Ovary (tissue), 7 donors: ENCODE measurements at regions not wholly inside any gene's neighbourhood (a gene's known extent, or its start where the extent isn't known, plus 50 kb on each side); places are given as distances from the start of the nearest gene placed in this dataset.

Experiments used
- DNase-seq, 5 donors: peaks; one replicate each; pipeline ENCODE4 v3.0.0-alpha.2; 2019 to 2020
- H3K27ac ChIP-seq, 2 donors: fragments of 200-600 bp; one replicate each; pipeline versions ENCODE4 v1.5.1 to v1.8.0; 2019 to 2022
- H3K27me3 ChIP-seq: fragments of 200-600 bp; one replicate; pipeline ENCODE4 v1.8.0; 2022
- H3K36me3 ChIP-seq: fragments of 200-600 bp; sonication (generic); one replicate; pipeline ENCODE4 v1.5.1; 2019
- H3K4me1 ChIP-seq: one replicate; pipeline ENCODE4 v1.8.1; 2013; ENCODE audit warnings: mild to moderate bottlenecking, moderate library complexity; ENCODE audit not compliant: insufficient read depth
- H3K4me3 ChIP-seq: fragments of 200-600 bp; sonication (generic); one replicate; pipeline ENCODE4 v1.5.1; 2017
- H3K9me3 ChIP-seq, 2 donors: fragments of 200-600 bp in 1 of 2; sonication (generic) in 1 of 2; one replicate each; pipeline versions ENCODE4 v1.5.1 to v1.8.1; 2013 to 2019; ENCODE audit warnings: mild to moderate bottlenecking in 1 of 2, moderate library complexity in 1 of 2
- CTCF ChIP-seq, 3 donors: fragments of 450-650 bp in 2 of 3; fragments of 200-600 bp in 1 of 3; IDR thresholded peaks; one replicate each; pipeline versions ENCODE4 v1.5.1 to v1.8.0; 2016 to 2022; ENCODE audit warnings: antibody characterized with exemption in 3 of 3, mild to moderate bottlenecking in 1 of 3
- EP300 ChIP-seq: sonication (generic); formaldehyde crosslinking; IDR thresholded peaks from one replicate; pipeline ENCODE4 v1.6.1; 2017; ENCODE audit warnings: antibody characterized with exemption
- POLR2A ChIP-seq: fragments of 450-650 bp; IDR thresholded peaks from one replicate; pipeline ENCODE4 v1.6.1; 2017; ENCODE audit warnings: antibody characterized with exemption, mild to moderate bottlenecking, moderate library complexity
- WGBS, 3 donors: extraction: QIAGEN DNeasy Blood & Tissue Kit in 1 of 3; methylation state at CpG; one replicate each; pipeline versions ENCODE4 v1.1.5 to v1.1.7; 2013 to 2017; 5-methylcytosine and 5-hydroxymethylcytosine counted together
- intact Hi-C, 4 donors: fragments of 100-400 bp; cut with DNase I; formaldehyde crosslinking; loops; one replicate each; pipeline versions ENCODE4 v1.11.0 to v1.15.1; 2022 to 2023
- donor health status: DM: no; HTN: no; CAD: no; lungs with moderate emphysema.
- donor health status: DM: no; HTN: no; CAD: no.
- donor health status: Bipolar disorder and iron deficiency.
- donor health status: DM: no; HTN: no; CAD: no.
- donor health status: DM: yes; HTN: yes; CAD: no.

- Histone ChIP-seq H3K4me3 (no peak overlapping the region), H3K36me3 (no peaks in the 10 kb centered on the region), H3K27me3 (no peaks in the 10 kb centered on the region), H3K9me3 (no peaks in the 10 kb centered on the region), H3K27ac (peak overlapping the region in 1 of 2 donors; percentile 26), H3K4me1 (peaks cover 10% of the 10 kb centered on the region)
- no peak for DNase-seq
- 42 to 51% (median 43%) methylated on average over 10 of the region's 10 CpGs for WGBS, 3 donors
- TF ChIP-seq EP300 = no peak
- no peak for TF ChIP-seq CTCF (IDR thresholded peaks at IDR 0.05)
- TF ChIP-seq POLR2A = no peak
- intact Hi-C loops = loop anchor here (2.0 to 10.0 kb wide), 4 partner anchors 177 to 650 kb away; no protein-coding TSS in a partner anchor
Observed at GRCh38 chr6:134821928-134822864, 127.7 kb downstream of the ALDH8A1 start.

- no peaks in the 10 kb centered on the region for H3K9me3 ChIP-seq
- H3K4me3 ChIP-seq = no peak overlapping the region
- H3K4me1 ChIP-seq = peaks cover 6% of the 10 kb centered on the region
- H3K27me3 ChIP-seq = no peaks in the 10 kb centered on the region
- TF ChIP-seq CTCF (IDR thresholded peaks at IDR 0.05) (no peak), EP300 (no peak), POLR2A (no peak)
- intact Hi-C loops = loop anchor here (5.0 to 10.0 kb wide), 3 partner anchors 177 to 649 kb away; no protein-coding TSS in a partner anchor
- DNase-seq = no peak
- WGBS, 3 donors = 33 to 40% (median 37%) methylated on average over 4 of the region's 4 CpGs
- H3K27ac ChIP-seq = peak overlapping the region in 1 of 2 donors; percentile 26
- no peaks in the 10 kb centered on the region for H3K36me3 ChIP-seq
Observed at GRCh38 chr6:134821397-134821796, 128.5 kb downstream of the ALDH8A1 start.

- intact Hi-C loops = loop anchor here (5.0 to 10.0 kb wide), 3 partner anchors 175 to 648 kb away; no protein-coding TSS in a partner anchor
- 95 to 99% (median 97%) methylated on average over 3 of the region's 3 CpGs for WGBS, 3 donors
Observed at GRCh38 chr6:134819863-134820800, 129.8 kb downstream of the ALDH8A1 start.

More at GRCh38 chr6:134819863-134820800, 129.8 kb downstream of the ALDH8A1 start:
- TF ChIP-seq EP300 = no peak
- TF ChIP-seq CTCF (IDR thresholded peaks at IDR 0.05) = no peak
- TF ChIP-seq POLR2A = no peak
- Histone ChIP-seq H3K27me3 (no peaks in the 10 kb centered on the region), H3K4me3 (no peak overlapping the region), H3K9me3 (no peaks in the 10 kb centered on the region), H3K27ac (no peak overlapping the region), H3K36me3 (no peaks in the 10 kb centered on the region), H3K4me1 (peaks cover 6% of the 10 kb centered on the region)
- DNase-seq = no peak
